GM12878 (cell line): ENCODE measurements at regions not wholly inside any gene's neighbourhood (a gene's known extent, or its start where the extent isn't known, plus 50 kb on each side); places are given as distances from the start of the nearest gene placed in this dataset.

Experiments used
- ATAC-seq: fragments of 200-7000 bp; cut with Tn5 transposase; 3 replicates; pipeline ENCODE4 v1.9.1; 2020; ENCODE audit warnings: mild to moderate bottlenecking, moderate library complexity
- BruUV-seq: library from RNA; stranded (reverse); fragments of 400-500 nt; replicated peaks from 2 replicates; lab custom pipeline; 2021; lab: Mats Ljungman, UMichigan
- CTCF ChIA-PET: fragments of 300-600 bp; sonication (Branson Sonifier 250); formaldehyde crosslinking; extraction: SDS; loops from one replicate; lab custom pipeline; 2021; ENCODE audit warnings: inconsistent platforms; lab: Yijun Ruan, JAX
- POLR2A ChIA-PET: fragments of 350-600 bp; formaldehyde crosslinking; extraction: SDS; loops from one replicate; lab custom pipeline; 2021; ENCODE audit warnings: inconsistent platforms; lab: Charles Lee
- RAD21 ChIA-PET: fragments of 300-600 bp; sonication (Branson Sonifier 250); formaldehyde crosslinking; loops from one replicate; lab custom pipeline; 2023; ENCODE audit warnings: antibody characterized with exemption; ENCODE audit not compliant: unreplicated experiment; lab: Charles Lee
- SMC1A ChIA-PET: fragments of 300-600 bp; sonication (Branson Sonifier 250); formaldehyde crosslinking; loops from one replicate; lab custom pipeline; 2023; ENCODE audit not compliant: unreplicated experiment, uncharacterized antibody; lab: Charles Lee
- DNase-seq: peaks from one replicate; pipeline ENCODE4 v3.0.0-alpha.2; 2011; ENCODE audit warnings: low read depth, low spot score
- FAIRE-seq: peaks from 3 replicates; lab custom pipeline; 2011; peaks lifted over from hg19 to GRCh38; lab: Jason Lieb, UNC
- H2AFZ ChIP-seq: 2 replicates; pipeline ENCODE4 v1.6.0; 2011; ENCODE audit warnings: low read depth, low read length, control low read depth; ENCODE audit not compliant: control insufficient read depth
- H3K27ac ChIP-seq: 2 replicates; pipeline ENCODE4 v1.5.1; 2011; ENCODE audit warnings: control low read depth; ENCODE audit not compliant: control insufficient read depth, insufficient read depth
- H3K27me3 ChIP-seq, 2 experiments: replicated peaks in 1 of 2; 2 replicates each; pipeline versions ENCODE4 v1.6.0 to v1.6.1; 2011; ENCODE audit warnings: low read length in 1 of 2; ENCODE audit not compliant: control insufficient read depth in 2 of 2, insufficient read depth in 2 of 2
- H3K36me3 ChIP-seq, 2 experiments: 2 replicates each; pipeline ENCODE4 v1.5.1; 2011; ENCODE audit warnings: low read length in 1 of 2; ENCODE audit not compliant: control insufficient read depth in 2 of 2, insufficient read depth in 2 of 2
- H3K4me1 ChIP-seq: 2 replicates; pipeline ENCODE4 v1.6.1; 2011; ENCODE audit warnings: mild to moderate bottlenecking, low read length, moderate library complexity, mixed read lengths; ENCODE audit not compliant: control insufficient read depth, insufficient read depth
- H3K4me2 ChIP-seq: 2 replicates; pipeline ENCODE4 v1.6.0; 2011; ENCODE audit warnings: control low read depth; ENCODE audit not compliant: control insufficient read depth, insufficient read depth
- H3K4me3 ChIP-seq: fragments of 200-600 bp; sonication (generic); 2 replicates; pipeline ENCODE4 v1.5.1; 2016
- H3K79me2 ChIP-seq: 2 replicates; pipeline ENCODE4 v1.6.0; 2011; ENCODE audit warnings: low read length; ENCODE audit not compliant: control insufficient read depth, insufficient read depth
- H3K9ac ChIP-seq: 2 replicates; pipeline ENCODE4 v1.8.0; 2011; ENCODE audit warnings: low read length, control low read depth, mixed read lengths; ENCODE audit not compliant: control insufficient read depth, insufficient read depth
- H3K9me3 ChIP-seq: replicated peaks from 3 replicates; pipeline ENCODE4 v1.5.1; 2011; ENCODE audit warnings: mild to moderate bottlenecking, low read length; ENCODE audit not compliant: control insufficient read depth, insufficient read depth
- H4K20me1 ChIP-seq: 2 replicates; pipeline ENCODE4 v1.6.0; 2011; ENCODE audit not compliant: control insufficient read depth, insufficient read depth
- LARP7 ChIP-seq: fragments of 450-650 bp; IDR thresholded peaks from 2 replicates; pipeline ENCODE4 v1.6.1; 2017; ENCODE audit warnings: mild to moderate bottlenecking
- MEF2B ChIP-seq: fragments of 450-650 bp; IDR thresholded peaks from 2 replicates; pipeline ENCODE4 v1.6.1; 2018; ENCODE audit warnings: mild to moderate bottlenecking, moderate library complexity; ENCODE audit not compliant: partially characterized antibody, poor library complexity, severe bottlenecking
- NFYB ChIP-seq: IDR thresholded peaks from 2 replicates; pipeline ENCODE4 v1.6.1; 2011; ENCODE audit warnings: low read depth, mild to moderate bottlenecking, low read length, improper control_type of control experiment, moderate library complexity; ENCODE audit not compliant: insufficient read depth
- NKRF ChIP-seq: fragments of 450-650 bp; conservative IDR thresholded peaks from 2 replicates; pipeline ENCODE4 v1.6.1; 2017; ENCODE audit warnings: mild to moderate bottlenecking, moderate library complexity
- RAD51 ChIP-seq: fragments of 450-650 bp; IDR thresholded peaks from 2 replicates; pipeline ENCODE4 v1.6.1; 2016; ENCODE audit warnings: moderate library complexity, mild to moderate bottlenecking, inconsistent platforms
- RBBP5 ChIP-seq: fragments of 200-600 bp; sonication (generic); conservative IDR thresholded peaks from 2 replicates; pipeline ENCODE4 v1.6.1; 2016
- ZBTB11 ChIP-seq: fragments of 450-650 bp; formaldehyde crosslinking; IDR thresholded peaks from 2 replicates; pipeline ENCODE4 v1.5.0; 2022; ENCODE audit warnings: mild to moderate bottlenecking, missing genetic modification characterization
- ZBTB4 ChIP-seq: fragments of 450-650 bp; formaldehyde crosslinking; IDR thresholded peaks from 2 replicates; pipeline ENCODE4 v1.4.0; 2022; ENCODE audit warnings: mild to moderate bottlenecking, moderate library complexity
- WGBS: methylation state at CpG from one replicate; pipeline ENCODE4 v1.1.6; 2016; ENCODE audit warnings: low lambda C conversion rate; ENCODE audit not compliant: insufficient replicate concordance, insufficient coverage; ENCODE audit errors: missing lambda C conversion rate; 5-methylcytosine and 5-hydroxymethylcytosine counted together
- in situ Hi-C: fragments of 300-500 bp; cut with MboI; formaldehyde crosslinking; loops from 9 replicates; pipeline ENCODE4 v1.14.3; 2018; ENCODE audit warnings: mixed read lengths
- intact Hi-C: fragments of 100-400 bp; cut with micrococcal nuclease; formaldehyde crosslinking; loops from one replicate; pipeline ENCODE4 v1.14.2; 2022; ENCODE audit not compliant: unreplicated experiment
- TF ChIP-seq, protein P1 (sequence below): fragments of 450-650 bp; IDR thresholded peaks from 2 replicates; pipeline ENCODE4 v1.6.1; 2017; ENCODE audit warnings: borderline replicate concordance

- TF ChIP-seq RBBP5 (no peak), MEF2B (no peak)
These were observed 747.4 kb upstream of the SALL3 start (continued) for GRCh38 chr18:78232196-78232595.

- ChIA-PET CTCF (no interaction called here), SMC1A (no interaction called here), RAD21 (no interaction called here), POLR2A (no interaction called here)
- no peaks in the 10 kb centered on the region for H3K4me1 ChIP-seq
- no peak overlapping the region for H3K4me2 ChIP-seq
- no peak overlapping the region for H2AFZ ChIP-seq
- ATAC-seq (no peak), FAIRE-seq (no peak), DNase-seq (no peak)
- BruUV-seq, result no TSS peak
- H3K9me3 ChIP-seq, result no peaks in the 10 kb centered on the region; the same call in 2 of the 3 replicates
- no peaks in the 10 kb centered on the region for H3K79me2 ChIP-seq
- intact Hi-C loops, result no loop called here
- in situ Hi-C loops, result no loop called here
- no peaks in the 10 kb centered on the region for H3K27me3 ChIP-seq
- no peak overlapping the region for H3K27ac ChIP-seq
- WGBS, result 71% methylated on average over 12 of the region's 12 CpGs
- TF ChIP-seq NKRF, result no peak
- no peak for TF ChIP-seq RAD51
- TF ChIP-seq NFYB, result no peak
- no peak for TF ChIP-seq LARP7
- no peak for TF ChIP-seq ZBTB4 (CRISPR knock-in tag)
- TF ChIP-seq, protein P1, sequence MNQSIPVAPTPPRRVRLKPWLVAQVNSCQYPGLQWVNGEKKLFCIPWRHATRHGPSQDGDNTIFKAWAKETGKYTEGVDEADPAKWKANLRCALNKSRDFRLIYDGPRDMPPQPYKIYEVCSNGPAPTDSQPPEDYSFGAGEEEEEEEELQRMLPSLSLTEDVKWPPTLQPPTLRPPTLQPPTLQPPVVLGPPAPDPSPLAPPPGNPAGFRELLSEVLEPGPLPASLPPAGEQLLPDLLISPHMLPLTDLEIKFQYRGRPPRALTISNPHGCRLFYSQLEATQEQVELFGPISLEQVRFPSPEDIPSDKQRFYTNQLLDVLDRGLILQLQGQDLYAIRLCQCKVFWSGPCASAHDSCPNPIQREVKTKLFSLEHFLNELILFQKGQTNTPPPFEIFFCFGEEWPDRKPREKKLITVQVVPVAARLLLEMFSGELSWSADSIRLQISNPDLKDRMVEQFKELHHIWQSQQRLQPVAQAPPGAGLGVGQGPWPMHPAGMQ, result no peak
- TF ChIP-seq ZBTB11 (CRISPR knock-in tag), result no peak
- no peak overlapping the region for H3K9ac ChIP-seq
- H3K36me3 ChIP-seq, result no peaks in the 10 kb centered on the region
- no peak overlapping the region for H3K4me3 ChIP-seq
- no peaks in the 10 kb centered on the region for H4K20me1 ChIP-seq
These were observed 741.8 kb upstream of the SALL3 start for GRCh38 chr18:78237864-78238263.
